HG03432 (cell line): ENCODE measurements at regions not wholly inside any gene's neighbourhood (a gene's known extent, or its start where the extent isn't known, plus 50 kb on each side); places are given as distances from the start of the nearest gene placed in this dataset.
"Not testable (repeated sequence)": the region's sequence is repeated elsewhere in the genome, so short reads cannot be mapped to it uniquely, and the experiment has no call there.

ENCODE experiments used
- ATAC-seq: cut with Tn5 transposase; IDR thresholded peaks from one replicate; pipeline ENCODE4 v1.9.1; 2021; ENCODE audit warnings: mild to moderate bottlenecking, moderate library complexity; ENCODE audit not compliant: unreplicated experiment

- ATAC-seq: no peak
Measured at GRCh38 chr5:25570067-25570583, 925.3 kb upstream of the CDH10 start.

DNA sequence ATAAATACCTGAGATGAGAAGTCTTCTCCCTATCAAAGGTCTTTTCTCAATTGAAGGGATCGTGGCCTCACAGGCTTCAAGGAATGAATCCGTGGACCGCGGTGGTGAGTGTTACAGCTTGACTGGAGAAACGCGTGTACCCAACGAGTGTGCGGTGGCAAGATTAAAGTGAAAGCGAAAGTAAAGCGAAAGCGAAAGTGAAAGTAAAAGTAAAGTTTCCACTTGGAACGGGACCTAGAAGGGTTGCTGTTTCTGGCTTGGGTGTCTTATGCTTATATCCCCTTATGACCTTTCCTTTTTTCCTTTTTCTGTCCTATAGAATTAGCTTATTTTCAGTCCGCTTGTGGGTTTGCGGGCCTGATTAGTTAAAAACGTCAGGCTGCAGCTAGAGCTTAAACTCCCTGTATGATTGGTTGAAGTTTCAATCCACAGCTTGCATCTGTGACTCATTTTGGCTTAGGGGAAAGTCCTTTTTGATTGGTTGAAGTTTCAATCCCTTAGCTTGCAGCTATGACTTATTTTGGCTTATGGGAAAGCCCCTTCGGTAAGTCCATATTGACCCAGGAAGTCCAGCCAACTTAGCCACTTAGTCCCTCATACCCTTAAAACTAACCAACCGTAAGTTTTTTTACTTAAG lies 924.3 kb upstream of the CDH10 start:
- ATAC-seq: no peak

- no peak for ATAC-seq
Measured at GRCh38 chr5:25568294-25568693, 923.5 kb upstream of the CDH10 start.

GRCh38 chr5:25567881-25568280 lies 923.1 kb upstream of the CDH10 start:
- ATAC-seq: no peak

DNA sequence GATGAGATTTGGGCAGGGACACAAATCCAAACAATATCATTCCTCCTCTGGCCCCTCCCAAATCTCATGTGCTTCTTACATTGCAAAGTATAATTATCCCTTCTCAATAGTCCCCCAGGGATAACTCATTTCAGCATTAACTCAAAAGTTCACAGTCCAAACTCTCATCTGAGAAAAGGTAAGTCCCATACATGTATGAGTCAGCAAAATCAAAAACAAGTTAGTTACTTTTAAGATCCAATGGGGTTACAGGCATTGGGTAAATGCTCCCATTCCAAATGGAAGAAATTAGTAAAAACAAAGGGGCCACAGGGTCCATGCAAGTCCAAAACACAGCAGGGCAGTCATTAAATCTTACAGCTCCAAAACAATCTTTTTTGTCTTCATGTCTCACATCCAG lies 917.9 kb upstream of the CDH10 start:
- no peak for ATAC-seq

DNA sequence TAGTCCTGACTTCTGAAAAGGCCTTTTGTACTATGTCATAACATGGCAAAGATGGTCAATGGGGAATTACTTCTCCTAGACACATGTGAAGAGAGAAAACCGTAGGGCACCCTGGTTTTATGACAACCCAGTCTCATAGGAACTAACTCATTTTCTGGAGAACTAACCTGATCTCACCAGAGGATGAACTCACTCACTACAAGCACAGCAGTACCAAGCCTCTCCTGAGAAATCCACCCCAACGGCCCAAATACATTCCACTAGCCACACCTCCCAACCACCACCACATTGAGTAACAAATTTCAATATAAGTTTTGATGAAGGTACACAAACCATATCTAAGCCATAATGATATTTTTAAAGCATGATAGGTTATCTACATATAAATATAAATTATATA lies 909.3 kb upstream of the CDH10 start:
- ATAC-seq: no peak

DNA sequence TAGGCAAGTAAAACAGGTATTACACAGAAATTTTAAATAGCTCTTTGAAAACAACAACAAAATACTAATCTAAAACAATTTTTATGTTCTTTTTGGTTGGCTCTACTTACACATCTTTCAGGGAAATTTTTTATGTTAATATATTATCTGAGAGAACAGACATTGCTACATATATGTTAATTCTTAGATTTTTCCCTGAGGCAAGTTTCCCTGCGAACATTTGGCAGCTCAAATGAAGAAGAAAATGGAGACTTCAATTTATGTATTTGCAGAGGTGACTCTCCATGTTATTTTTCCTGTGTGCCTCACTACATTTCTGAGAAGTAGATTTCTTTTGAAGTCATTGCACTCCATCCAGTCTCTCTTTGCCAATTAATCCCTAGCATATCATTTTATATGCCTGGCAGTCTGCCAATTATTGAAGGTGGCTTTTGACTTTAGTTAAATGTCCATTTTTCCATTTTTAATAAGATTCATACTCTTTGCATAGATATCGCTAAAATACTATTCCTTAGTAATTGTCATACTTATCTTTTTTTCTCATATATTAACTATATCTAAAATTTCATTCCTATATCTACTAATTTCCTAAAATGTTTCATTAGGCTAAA lies 908.2 kb upstream of the CDH10 start:
- ATAC-seq: no peak

DNA sequence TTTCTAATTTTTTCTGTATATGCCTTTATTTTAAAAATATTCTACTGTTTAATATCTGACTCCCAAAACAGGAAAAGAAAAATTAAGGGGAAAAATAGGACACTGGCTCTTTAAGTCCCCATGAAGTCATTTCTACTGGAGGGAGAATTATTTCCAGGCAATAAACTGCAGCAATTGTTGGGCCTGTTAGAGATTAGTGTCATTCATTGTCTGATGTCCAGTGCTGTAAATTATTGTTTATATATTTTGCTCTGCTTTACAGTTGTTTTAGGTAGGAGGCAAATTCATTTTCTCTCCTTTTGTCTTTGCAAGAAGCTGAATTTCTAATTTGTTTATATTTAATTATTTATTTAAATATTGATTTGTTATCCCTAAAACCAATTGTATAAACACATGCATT lies 906.0 kb upstream of the CDH10 start:
- ATAC-seq: no peak

DNA sequence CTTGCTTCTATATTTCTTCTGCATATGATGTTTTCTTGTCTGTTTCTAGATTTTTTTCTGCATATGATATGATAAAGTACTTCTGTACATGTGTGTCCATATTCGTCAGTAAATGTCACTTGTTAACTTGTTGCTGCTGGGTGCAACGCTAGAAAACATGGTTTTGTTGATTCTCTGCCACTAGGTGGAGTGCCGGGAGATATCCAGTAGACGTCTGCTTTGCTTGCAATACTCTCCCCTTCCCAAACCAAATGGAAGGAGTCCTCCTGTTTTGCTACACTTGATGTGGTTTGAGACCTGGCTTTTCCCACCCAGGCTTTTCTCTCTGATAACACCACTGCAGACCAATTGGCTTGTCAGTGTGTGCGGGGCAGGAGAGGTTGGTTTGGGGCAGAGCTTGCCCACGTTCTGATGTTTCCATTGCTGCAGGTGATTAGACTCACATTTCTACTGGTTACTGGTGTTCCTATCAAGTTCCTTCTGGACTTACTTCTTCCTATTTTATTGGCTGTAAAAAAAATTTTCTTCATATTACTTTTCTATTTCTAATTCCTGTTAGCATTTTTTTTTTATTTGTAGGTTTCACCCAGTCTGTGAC lies 900.0 kb upstream of the CDH10 start:
- peak; percentile 75 for ATAC-seq

DNA sequence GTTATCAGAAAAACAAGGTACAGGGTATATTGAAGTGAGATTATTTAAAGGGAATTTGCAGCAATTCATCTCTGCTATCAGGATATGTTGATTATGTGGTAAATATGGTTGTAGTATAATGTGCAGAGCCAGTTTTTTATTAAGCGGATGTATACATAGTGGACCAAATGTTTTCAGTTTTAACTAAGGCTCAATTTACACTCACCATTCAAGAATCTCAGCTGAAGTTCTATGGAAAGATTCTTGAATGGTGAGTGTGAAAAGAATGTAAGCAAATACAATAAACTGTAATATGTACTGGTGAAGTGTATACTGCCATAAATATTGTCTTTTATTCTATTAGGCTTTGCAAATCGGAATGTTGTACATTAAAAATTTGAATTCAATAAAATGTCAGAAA lies 895.9 kb upstream of the CDH10 start:
- no peak for ATAC-seq

DNA sequence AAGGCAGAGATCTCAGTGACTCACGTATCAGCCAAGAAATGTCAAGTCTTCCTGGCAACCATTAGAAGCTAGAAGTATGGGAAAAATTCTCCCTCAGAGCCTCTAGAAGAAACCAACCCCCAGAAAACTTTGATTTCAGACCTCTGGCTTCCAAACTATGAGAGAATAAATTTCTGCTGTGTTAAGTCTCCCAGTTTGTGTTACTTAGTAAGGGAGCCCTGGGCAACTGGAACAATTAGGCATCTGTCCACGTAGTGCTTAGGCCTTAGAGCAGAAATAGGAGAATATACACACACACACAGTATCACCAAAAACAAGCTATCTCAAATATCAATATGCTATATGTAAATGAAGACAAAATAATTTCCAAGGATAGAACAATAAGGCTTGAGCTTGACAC lies 894.8 kb upstream of the CDH10 start:
- no peak for ATAC-seq

GRCh38 chr5:25536461-25536860 lies 891.7 kb upstream of the CDH10 start:
- not testable (repeated sequence) for ATAC-seq

- ATAC-seq: no peak
Measured at GRCh38 chr5:25516141-25516540, 871.4 kb upstream of the CDH10 start.

GRCh38 chr5:25515525-25515924 lies 870.7 kb upstream of the CDH10 start:
- ATAC-seq: no peak

DNA sequence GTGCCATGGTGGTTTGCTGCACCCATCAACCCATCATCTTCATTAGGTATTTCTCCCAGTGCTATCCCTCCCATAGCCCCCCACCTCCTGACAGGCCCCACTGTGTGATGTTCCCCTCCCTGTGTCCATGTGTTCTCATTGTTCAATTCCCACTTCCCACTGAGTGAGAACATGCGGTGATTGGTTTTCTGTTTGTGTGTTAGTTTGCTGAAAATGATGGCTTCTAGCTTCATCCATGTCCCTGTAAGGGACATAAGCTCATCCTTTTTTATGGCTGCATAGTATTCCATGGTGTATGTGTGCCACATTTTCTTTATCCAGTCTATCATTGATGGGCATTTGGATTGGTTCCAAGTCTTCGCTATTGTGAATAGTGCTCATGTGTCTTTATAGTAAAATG lies 865.9 kb upstream of the CDH10 start:
- not testable (repeated sequence) for ATAC-seq

DNA sequence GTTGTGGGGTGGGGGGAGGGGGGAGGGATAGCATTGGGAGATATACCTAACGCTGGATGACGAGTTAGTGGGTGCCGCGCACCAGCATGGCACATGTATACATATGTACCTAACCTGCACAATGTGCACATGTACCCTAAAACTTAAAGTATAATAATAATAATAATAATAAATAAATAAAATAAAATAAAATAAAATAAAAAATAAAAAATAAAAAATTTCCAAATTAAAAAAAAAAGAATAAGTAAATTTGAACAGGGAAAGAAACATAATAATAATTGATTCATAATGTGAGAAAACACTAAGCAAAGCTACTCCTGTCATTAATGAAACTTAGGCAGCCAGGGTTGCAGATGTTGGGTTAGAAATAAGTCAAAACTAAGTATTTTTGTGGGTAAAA lies 863.2 kb upstream of the CDH10 start:
- not testable (repeated sequence) for ATAC-seq

DNA sequence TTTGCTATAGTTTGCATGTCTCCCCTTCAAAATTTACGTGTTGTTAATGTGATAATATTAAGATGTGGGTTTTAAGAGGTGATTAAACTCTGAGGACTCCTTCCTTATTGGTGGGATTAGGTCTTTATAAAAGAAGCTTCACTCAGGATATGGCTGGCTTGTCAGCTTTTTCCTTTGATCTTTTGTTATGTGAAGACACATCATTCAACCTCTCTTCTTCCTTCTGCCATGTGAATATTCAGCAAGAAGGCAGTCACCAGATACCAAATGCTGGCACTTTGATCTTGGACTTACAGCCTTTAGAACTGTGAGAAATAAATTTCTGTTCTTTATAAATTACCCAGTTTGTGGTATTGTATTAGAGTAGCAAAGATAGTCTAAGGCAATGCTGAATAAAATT lies 855.9 kb upstream of the CDH10 start:
- ATAC-seq: no peak

DNA sequence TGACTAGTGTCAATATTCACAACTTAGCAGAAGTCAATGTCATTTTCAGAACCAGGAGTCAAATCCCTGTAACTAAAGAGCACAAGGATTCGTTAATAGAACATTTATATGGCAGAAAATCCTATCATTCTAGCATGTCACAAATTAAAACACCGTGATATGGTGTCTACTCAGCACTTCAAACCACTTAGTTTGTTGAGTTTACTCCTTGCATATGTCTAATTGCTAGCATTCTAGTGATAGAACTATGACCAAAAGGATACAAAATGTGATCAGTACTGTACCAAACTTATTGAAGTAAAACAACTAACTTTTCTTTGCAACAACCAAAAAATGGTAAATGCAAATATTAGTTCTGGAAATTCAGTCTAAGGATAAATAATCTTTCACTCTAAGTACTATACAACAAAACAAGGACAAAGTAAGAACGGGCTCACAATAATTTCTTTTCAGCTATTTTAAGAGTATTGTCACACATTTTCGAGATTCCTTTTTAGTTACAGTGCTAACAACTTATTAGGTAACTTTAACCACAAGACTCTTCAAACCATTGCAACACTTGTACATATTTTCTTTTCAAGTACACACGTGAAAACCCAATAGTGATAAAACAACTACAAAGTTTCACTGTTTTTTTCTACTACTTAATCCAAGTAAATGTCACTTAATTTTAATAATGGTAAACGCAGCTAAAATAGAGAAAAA lies 845.2 kb upstream of the CDH10 start:
- no peak for ATAC-seq

- no peak for ATAC-seq
Measured at GRCh38 chr5:25488119-25488518, 843.3 kb upstream of the CDH10 start.

DNA sequence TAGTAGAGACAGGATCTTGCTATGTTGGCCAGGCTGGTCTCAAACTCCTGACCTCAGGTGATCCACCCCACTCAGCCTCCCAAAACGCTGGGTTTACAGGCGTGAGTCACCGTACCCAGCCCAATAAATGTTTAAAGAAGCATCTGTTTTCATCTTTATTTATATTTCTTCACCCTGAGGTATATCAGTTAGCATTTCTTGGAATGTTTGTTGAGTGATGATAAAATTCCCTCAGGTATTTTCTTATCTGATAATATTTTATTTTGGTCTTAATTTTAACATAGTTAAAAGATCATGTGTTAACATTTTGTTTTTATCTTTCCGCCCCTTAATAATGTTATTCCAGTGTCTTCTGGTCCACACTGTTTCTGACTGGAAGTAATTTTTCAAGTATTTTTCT lies 839.6 kb upstream of the CDH10 start:
- no peak for ATAC-seq

GRCh38 chr5:25481463-25481862 lies 836.7 kb upstream of the CDH10 start:
- ATAC-seq: no peak

- no peak for ATAC-seq
Measured at GRCh38 chr5:25459082-25459481, 814.3 kb upstream of the CDH10 start.
